ENCODE measurements at regions not wholly inside any gene's neighbourhood (a gene's known extent, or its start where the extent isn't known, plus 50 kb on each side); places are given as distances from the start of the nearest gene placed in this dataset.

GRCh38 chr12:17169726-17170471, 563.9 kb upstream of the LMO3 start:
- no peak overlapping the region for H3K4me3 ChIP-seq
- 28 to 34% (median 34%) methylated on average over 5 of the region's 5 CpGs for WGBS, 3 donors
- no peaks in the 10 kb centered on the region for H3K9me3 ChIP-seq
- DNase-seq (no peak), ATAC-seq (no peak)
- H3K27ac ChIP-seq: no peak overlapping the region
- H3K36me3 ChIP-seq (ENCODE audit: insufficient read depth in 1 of 2, low read depth in 1 of 2): no peaks in the 10 kb centered on the region
- no peaks in the 10 kb centered on the region for H3K4me1 ChIP-seq
- no peak for TF ChIP-seq CTCF (IDR thresholded peaks at IDR 0.05)
- intact Hi-C loops (cut with DNase I): no loop called here
- no peaks in the 10 kb centered on the region for H3K27me3 ChIP-seq (ENCODE audit: insufficient read depth in 3 of 3, low read length in 2 of 3)

- ATAC-seq (no peak), DNase-seq (no peak)
- no peaks in the 10 kb centered on the region for H3K27me3 ChIP-seq (ENCODE audit: insufficient read depth in 3 of 3, low read length in 2 of 3)
- intact Hi-C loops (cut with DNase I): no loop called here
- no peaks in the 10 kb centered on the region for H3K36me3 ChIP-seq (ENCODE audit: insufficient read depth in 1 of 2, low read depth in 1 of 2)
- no peak for TF ChIP-seq CTCF (IDR thresholded peaks at IDR 0.05)
- H3K9me3 ChIP-seq: no peaks in the 10 kb centered on the region
- H3K4me3 ChIP-seq: no peak overlapping the region
- H3K27ac ChIP-seq: no peak overlapping the region
- no peaks in the 10 kb centered on the region for H3K4me1 ChIP-seq
- 72 to 76% (median 73%) methylated on average over 12 of the region's 12 CpGs for WGBS, 3 donors
Observed at GRCh38 chr12:17159506-17160300, 553.7 kb upstream of the LMO3 start.

GRCh38 chr12:17158201-17158600, 552.2 kb upstream of the LMO3 start:
- H3K4me3 ChIP-seq: no peak overlapping the region
- no peaks in the 10 kb centered on the region for H3K9me3 ChIP-seq
- no peaks in the 10 kb centered on the region for H3K36me3 ChIP-seq (ENCODE audit: insufficient read depth in 1 of 2, low read depth in 1 of 2)
- ATAC-seq (no peak), DNase-seq (no peak)
- no peaks in the 10 kb centered on the region for H3K4me1 ChIP-seq
- H3K27me3 ChIP-seq (ENCODE audit: insufficient read depth in 3 of 3, low read length in 2 of 3): no peaks in the 10 kb centered on the region
- intact Hi-C loops (cut with DNase I): no loop called here
- no peak for TF ChIP-seq CTCF (IDR thresholded peaks at IDR 0.05)
- 61 to 79% (median 72%) methylated on average over 1 of the region's 1 CpG for WGBS, 3 donors
- H3K27ac ChIP-seq: no peak overlapping the region

GRCh38 chr12:17151917-17152316, 546.0 kb upstream of the LMO3 start:
- no peak overlapping the region for H3K4me3 ChIP-seq
- no peaks in the 10 kb centered on the region for H3K27me3 ChIP-seq (ENCODE audit: insufficient read depth in 3 of 3, low read length in 2 of 3)
- WGBS, 3 donors: 76 to 79% (median 76%) methylated on average over 2 of the region's 2 CpGs
- H3K4me1 ChIP-seq: no peaks in the 10 kb centered on the region
- TF ChIP-seq CTCF (IDR thresholded peaks at IDR 0.05): no peak
- H3K27ac ChIP-seq: no peak overlapping the region
- ATAC-seq (no peak), DNase-seq (no peak)
- intact Hi-C loops (cut with DNase I): no loop called here
- H3K9me3 ChIP-seq: no peaks in the 10 kb centered on the region
- H3K36me3 ChIP-seq (ENCODE audit: insufficient read depth in 1 of 2, low read depth in 1 of 2): no peaks in the 10 kb centered on the region

All from psoas muscle (tissue), 7 donors.